HG02678 (cell line): ENCODE measurements at regions not wholly inside any gene's neighbourhood (a gene's known extent, or its start where the extent isn't known, plus 50 kb on each side); places are given as distances from the start of the nearest gene placed in this dataset.

Experiments
- ATAC-seq: cut with Tn5 transposase; IDR thresholded peaks from one replicate; pipeline ENCODE4 v1.9.1; 2021; ENCODE audit warnings: mild to moderate bottlenecking, moderate library complexity; ENCODE audit not compliant: unreplicated experiment

- no peak for ATAC-seq
These were observed 60.3 kb upstream of the RIPPLY2 start for GRCh38 chr6:83792846-83793245.

- ATAC-seq, result no peak
These were observed 71.7 kb upstream of the RIPPLY2 start for GRCh38 chr6:83781506-83781905.

- peak; percentile 57 for ATAC-seq
These were observed 62.0 kb upstream of the SNAP91 start for GRCh38 chr6:83770910-83771309.

GRCh38 chr6:83769413-83769812, 60.5 kb upstream of the SNAP91 start:
- ATAC-seq, result no peak

- no peak for ATAC-seq
These were observed 58.1 kb upstream of the SNAP91 start for GRCh38 chr6:83767033-83767432.
